NCI-H2171 treated with DMSO at 0.1 percent for 48 hours (cell line): ENCODE measurements at regions not wholly inside any gene's neighbourhood (a gene's known extent, or its start where the extent isn't known, plus 50 kb on each side); places are given as distances from the start of the nearest gene placed in this dataset.
A peak's percentile ranks its signal among the peaks of the same experiment; 100 is the strongest.

ENCODE experiments used
- DNase-seq: peaks from one replicate; lab custom pipeline; 2025; lab: John Stamatoyannopoulos, UW

DNA sequence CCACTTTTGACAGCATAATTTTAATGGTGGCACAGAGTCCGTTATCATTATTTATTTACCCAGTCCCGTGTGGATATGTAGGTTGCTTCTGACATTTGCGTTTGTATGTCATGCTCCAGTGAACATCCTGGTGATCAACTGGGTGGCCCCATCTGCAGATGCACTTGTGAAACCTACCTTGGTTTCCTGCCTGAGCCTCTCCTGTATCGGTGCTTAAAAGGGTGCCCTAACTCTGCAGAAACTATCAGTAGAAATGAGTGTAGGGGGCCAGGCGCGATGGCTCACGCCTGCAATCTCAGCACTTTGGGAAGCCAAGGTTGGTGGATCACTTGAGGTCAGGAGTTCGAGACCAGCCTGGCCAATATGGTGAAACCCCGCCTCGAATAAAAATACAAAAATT, 92.1 kb upstream of the IER5L start:
- DNase-seq, result no peak

DNA sequence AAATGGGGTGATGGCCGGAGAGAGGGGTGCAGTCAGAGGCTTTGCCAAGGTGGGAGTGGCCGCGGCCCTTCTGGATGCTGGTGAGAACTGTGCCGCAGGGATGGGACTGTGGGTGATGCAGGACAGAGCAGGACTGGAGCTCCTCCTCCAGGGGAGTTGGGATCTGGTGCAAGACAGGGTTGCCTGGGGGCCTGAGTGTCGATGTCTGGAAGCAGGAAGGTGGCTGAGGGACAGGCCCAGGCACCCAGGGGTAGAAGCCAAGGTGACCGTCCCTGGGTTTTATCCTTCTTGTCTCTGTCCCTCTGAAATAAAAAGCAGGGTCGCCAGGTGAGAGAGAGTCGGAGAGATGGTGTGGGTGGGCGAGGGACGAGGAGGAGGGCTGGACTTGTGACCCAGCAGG, 89.1 kb upstream of the IER5L start:
- no peak for DNase-seq

DNA sequence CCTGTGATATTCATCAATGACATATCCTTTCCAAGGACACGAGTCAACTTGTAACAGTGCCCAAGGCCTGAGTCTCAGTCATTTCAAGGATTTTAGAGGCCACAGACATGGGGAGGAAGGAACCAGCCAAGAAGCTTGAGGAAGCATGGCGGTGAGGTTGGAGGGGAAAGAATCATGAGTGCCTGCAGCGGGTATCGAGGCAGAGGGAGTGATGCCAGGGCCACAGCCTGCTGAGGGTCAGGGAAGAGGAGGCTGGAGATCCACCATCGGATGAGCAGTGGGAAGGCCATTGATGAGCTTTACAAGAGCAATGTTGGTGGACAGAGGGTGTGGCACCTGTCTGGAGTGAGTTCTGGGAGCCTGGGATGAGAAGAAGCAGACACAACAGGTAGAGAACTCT, 88.5 kb upstream of the IER5L start:
- no peak for DNase-seq

DNA sequence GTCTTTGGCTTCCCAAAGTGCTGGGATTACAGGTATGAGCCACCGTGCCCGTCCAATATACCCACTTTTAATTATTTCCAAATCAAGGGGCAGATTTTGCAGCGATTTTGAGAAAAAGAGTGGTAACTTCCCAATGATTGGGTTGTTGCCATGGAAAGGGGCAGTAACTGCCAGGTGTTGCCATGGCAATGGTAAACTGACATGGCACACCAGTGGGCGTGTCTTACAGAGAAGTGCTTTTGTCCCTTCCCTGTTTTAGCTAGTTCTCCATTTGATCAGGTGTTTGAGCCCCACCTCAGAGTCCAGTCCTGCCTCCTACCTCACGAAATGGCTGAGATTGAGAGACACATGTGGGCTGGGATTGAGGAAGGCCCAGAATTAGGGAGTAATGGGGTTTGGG, 86.3 kb upstream of the IER5L start:
- no peak for DNase-seq

DNA sequence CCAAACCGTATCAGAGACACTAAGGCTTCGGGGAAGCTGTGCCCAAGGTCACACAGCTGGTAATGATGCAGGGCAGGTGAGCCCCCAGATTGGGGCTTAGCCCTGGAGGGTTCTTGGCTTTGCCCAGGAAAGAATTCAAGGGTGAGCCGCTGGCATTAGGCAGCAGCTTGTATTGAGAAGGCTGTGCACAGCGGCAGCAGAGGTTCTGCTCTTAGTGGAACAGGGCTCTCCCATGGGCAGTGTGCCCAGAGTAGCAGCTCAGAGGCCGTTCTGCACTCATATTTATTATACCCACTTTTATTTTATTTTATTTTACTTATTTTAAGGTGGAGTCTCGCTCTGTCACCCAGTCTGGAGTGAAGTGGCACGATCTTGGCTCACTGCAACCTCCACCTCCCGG, 85.8 kb upstream of the IER5L start:
- DNase-seq, result no peak

DNA sequence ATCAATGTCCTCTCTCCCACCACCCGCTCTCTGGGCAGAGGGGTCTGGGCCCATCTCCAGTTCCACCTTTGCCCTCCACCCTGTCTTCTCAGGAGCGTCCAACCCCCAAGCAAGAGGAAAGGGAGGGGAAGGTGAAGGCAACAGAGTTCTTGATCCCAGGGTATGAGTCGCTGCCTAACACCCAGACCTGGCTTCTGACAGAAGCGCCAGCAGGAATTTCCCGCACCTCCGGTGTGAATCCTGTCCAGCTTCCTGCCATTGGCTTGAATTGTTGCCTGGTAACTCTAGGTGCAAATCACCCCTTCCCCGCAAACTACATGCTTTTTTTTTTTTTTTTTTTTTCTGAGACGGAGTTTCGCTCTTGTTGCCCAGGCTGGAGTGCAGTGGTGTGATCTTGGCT, 84.2 kb upstream of the IER5L start:
- DNase-seq, result no peak

DNA sequence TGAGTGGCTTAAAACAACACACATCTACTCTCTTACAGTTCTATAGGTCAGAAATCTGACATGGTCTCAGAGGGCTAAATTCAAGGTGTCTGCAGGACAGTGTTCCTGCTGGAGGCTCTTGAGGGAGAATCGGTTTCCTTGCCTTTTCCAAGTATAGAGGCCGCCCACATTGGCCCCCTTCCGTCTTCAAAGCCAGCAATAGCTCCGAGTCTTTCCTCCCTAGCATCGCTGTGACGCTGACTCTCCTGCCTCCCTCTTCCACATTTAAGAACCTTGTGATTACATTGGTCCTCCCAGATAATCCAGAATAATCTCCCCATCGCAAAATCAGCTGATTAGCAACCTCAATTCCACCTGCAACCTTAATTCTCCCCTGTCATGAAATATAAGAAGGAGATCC, 81.3 kb upstream of the IER5L start:
- no peak for DNase-seq

DNA sequence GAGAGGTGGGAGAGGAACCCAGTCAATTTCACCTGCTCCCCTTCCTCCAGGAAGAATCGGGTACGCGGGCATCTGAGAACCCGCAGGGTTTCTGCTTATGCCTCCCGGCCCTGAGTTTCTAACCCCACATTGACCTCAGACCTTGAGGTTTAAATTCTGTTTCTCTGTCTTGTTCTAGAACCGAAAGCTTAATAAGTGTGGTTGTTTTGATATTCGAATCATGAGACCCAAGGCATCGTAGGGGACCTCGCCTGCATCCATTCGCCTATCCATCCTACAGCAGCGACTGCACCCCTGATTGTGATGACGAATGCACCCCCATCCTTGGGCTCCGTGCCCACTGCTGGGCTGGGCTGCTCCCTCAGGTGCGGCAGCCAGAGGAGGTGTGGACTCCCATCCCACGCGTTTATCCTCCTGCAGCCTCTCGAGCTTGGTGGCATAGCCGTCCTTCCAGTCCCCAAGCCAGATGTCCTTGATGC, 80.8 kb upstream of the IER5L start:
- no peak for DNase-seq

DNA sequence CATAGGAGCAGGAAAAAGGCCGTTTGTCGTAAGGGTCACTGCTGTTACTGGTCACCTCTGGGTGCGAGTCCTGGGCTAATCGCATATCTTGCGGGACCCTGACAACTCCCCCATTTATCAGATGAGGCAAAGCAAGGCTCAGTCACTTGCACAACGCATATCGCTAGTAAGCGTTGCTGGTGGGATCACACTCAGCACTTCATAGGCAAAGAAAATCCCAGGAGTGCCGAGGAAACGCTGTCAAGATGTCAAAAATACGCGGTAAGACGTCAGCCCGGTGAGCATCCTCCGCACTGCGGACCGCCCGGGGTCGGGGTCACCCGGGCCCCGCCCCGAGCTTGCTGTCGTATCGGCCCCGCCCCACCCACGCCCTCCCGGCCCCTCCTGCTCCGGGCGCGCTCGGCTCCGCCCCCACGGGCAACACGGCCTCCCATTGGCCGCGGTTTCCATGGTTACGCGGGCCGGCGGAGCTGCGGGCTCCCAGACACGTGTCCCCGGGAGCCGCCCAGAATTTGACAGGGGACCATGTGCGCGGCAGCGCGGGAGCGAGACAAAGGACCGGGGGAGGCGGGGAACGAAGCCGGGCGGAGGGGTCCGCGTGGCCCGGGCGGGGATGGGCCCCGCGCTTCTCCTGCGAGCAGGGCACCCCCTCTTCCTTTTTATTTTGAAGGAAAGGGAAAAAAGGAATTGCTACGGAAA, 80.2 kb upstream of the IER5L start:
- DNase-seq, result peak; percentile 92

DNA sequence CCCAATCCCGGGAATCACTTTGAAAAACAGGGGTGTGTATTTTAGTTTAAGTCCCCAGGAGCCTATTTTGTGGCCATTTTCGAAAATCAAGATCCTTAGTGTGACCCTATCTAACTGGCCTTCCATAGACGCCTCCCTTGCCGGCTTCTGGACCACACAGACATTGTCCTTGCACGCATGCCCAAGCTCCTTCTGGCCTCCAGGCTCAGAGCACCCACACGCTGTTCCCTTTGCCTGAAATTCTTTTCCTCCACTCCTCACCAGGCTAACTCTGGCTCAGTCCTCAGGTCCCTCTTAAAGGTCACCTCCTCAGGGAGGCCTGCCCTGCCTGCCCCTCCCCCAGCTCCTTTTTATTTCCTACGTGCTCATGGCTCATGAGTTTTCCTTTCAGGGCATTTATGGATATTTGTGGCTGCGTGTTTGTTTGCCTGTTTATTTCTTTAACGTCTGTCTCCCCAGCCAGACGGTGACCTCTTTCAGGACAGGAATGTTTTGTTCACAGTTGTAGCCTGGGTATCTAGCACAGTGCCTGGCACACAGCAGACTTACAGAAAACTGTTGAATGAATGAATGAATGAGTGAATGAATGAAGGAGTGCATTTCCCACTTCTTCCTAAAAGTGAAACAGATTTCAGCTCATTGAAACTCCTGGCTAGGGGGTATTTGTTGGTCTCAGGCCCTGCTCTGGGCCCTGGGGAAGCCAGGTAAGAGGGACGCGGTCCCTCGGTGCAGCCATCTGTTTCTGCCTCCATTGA, 79.1 kb upstream of the IER5L start:
- no peak for DNase-seq

DNA sequence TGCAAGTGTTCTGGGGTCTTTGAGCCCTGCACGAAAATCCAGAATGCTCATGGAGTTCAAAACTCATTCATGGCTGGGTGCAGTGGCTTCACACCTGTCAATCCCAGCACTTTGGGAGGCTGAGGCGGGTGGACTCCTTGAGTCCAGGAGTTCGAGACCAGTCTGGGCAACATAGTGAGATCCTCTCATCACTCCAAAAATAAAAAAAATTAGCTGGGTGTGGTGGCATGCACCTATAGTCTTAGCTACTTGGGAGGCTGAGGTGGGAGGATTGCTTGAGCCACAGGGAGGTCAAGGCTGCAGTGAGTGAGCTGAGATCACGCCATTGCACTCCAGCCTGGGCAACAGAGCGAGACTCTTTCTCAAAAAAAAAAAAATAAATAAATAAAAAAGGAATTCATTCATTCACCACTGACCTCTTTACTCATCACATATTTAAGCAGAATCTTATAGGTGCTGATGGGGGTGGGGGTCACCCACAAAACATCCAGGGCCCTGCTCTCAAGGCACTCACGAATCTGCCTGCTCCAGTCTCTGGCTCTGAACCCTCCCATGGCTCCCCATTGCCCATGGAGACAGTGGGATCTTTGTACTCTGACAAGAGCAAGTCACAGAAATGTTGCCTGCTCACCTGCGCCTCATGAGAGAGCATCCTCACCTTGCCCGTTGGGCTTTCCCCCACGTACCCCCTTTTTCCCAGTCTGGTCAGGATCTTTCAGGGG, 76.7 kb upstream of the IER5L start:
- DNase-seq, result no peak

DNA sequence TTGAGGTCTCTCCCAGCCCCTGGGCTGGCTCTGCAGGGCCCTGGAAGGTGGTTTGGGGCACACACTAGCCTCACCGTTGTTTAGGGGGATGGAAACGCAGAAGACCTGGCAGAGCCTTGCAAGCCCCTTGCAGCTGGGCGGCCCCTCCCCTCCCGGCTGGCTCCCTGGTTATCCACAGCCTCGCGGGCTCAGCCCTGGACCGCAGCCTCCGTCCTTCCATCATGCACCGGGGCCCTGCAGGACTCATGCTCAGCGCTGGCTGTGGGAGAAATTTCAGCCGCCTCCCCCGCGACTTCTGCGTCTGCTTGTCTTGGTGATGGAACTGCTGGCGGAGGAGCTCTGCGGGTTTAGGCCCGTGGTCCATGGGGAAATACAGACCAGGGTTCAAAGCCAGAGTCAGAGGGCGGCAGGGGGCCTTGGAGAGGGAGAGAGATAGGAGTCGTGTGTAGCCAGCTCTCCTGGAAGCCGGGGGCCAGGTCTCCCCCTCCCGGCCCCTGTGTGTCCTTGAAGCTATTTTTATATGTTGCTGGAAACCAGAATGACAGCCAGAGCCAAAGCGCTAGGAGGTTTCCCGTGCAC, 75.8 kb upstream of the IER5L start:
- DNase-seq, result no peak

DNA sequence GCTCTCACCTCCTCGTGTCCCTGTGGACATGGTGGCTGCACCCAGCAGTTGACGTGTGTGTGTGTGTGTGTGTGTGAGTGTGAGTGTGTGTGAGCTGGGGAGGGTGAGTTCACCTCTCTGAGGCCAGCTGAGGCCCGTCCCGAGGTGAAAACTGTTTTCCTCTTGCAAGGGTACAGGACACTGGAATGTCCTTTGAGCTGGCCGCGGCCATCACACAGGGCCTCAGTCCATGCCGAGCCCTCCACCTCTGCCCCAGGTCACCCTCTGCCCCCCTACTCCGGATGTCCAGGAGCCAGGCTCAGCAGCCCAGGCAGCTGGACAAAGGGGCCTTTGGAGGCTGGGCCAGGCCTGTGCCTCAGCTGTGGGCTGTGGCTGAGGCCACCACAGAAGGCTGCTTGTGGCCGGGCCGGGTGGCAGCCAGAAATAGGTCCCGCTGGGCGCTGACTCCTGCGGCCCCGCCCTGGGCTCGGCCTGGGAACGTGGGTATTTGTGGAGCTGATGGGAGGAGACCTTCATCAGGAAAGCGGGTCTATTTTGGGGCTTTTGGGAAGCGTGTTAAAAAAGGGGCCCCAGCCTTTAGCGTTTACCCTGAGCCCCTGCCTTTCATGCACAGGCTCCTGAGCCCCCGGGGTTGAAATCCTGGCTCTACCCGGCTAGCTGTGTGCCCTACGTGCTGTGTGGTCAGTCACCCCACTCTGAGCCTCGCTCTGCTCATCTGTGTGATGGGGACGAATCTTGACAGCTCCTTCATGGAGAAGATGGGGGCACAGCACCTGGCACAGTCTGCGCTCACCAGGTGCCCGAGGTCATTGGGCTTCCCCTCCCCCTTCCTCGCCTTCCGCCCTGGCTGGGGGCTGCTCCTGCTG, 75.1 kb upstream of the IER5L start:
- no peak for DNase-seq

DNA sequence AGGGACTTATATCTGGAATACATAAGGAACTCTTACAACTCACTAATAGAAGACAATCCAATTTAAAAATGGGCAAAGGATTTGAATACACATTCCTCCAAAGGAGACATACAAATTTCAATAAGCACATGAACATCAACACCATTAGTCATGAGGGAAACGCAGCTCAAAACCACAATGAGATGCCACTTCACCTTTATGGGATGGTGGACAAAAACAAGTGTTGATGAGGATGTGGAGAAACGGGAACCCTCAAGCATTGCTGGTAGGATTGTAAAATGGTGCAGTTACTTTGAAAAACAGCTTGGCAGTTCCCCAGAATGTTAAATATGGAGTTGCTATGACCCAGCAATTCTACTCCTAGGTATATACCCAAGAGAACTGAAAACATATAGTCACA, 72.7 kb upstream of the IER5L start:
- no peak for DNase-seq

DNA sequence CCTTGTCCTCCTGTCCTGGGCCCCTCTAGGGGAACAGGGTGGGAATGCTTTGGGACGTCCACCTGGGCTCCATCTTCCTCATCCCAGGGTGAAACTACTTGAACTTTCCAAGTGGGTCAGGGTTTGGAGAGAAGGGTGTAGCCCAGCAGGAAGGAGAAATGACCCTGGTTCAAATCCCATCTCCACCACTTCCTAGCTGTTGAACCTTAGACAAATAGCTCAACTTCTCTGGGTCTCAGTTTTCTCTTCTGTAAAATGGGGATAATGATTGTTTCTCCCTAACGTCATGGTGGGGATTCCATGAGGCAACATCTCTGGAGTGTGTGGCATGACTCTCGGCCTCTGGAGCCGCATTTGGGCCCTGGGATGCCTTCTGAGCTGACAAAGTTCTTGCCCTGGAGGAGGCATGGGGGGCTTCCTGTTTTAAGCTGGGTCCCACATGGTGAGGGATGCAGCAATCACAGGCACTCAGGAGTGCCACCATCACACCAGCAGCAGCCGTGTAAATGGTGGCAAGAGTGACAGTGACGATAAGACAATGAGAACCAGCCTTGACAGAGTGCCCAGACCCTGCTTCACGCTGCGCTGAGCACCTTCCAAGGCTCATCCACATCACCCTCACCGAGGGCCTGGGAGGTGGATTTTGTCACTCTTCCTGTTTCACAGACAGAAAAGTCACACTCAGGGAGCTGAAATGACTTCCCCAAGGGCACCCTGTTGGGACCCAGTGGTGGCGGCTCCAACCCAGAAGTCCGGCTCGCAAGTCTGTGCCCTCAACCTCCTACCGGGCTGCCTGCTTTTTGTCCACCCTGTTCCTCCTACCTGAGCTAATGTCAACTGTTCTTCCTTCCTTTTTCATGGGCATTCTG, 69.5 kb upstream of the IER5L start:
- no peak for DNase-seq

DNA sequence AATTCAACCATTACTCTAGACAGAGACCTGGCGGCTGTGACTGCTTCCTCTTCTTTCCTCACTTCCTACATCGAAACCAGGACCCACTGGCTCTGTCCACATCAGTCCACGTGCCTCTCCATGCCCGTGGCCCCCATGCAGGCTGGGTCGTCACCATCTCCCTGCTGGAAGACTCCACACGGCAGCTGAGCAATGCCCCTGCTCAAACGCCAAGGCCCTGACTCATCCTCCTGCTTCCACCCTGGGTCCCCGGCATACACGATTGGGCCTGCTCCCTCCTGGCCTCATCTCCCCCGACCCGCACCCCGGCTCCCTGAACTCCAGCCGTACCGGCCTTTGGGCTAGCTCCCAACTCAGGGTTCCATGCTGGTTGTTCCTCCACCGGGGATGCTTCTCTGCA, 67.2 kb upstream of the IER5L start:
- no peak for DNase-seq

DNA sequence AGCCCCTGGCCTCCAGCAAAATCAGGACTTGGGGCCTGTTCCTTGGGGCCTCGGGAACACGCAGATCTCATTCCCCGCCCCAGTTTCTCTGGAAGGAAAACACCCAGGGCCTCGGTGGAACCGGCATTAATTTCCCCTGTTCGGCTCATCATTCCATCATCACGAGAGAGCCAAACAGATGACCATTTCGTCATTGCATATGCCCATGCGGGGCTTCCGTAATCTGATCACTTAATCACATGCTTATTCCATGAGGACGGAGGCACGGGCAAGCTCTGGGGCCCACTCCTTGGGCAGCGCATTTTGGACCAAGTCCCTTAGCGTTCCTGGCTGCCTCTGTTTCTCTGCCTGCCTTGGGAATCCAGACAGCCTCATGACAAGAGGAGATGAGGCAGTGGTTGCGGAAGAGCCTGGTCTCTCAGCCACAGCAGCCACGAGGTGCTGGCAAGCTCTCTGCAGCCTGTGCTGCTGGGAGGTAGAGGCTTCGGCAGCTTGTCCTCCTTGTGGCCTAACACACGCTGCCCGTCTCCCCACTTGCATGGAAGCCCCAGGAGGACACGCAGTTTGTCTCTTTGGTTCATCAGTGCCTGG, 65.0 kb upstream of the IER5L start:
- no peak for DNase-seq

DNA sequence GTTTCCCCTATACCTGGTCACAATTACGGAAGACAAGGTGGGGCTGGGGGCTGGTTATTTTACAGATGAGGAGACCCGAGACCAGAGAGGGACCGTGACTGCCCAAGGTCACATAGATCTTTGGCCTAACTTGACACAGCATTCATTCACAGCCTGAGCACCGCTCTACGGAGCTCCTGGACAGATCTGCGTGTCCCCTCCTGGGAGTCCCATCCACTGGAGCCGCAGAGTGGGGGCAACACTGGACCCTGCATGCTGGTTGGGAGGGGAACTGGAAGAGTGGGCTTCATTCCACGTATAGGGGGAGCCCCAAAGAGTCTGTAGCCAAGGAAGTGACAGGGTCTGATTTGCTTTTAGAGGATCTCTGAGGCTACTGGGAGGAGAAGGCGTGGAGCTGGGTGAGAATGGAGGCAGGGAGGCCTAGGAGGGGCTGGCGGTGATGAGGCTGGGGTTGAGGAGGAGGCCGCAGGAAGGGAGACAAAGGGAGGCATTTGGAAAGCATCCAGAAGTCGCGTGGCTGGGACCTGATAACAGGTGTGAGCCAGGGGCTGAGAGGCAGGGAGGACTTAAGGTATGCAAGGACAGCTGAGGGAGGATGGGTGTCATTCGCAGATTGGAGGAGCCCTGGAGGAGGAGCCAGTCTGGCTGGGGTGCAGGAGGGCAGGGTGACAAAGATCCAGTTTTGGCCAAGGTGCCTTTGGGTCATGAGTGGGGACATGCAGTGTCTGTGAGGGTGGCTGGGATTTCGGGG, 64.3 kb upstream of the IER5L start:
- no peak for DNase-seq

DNA sequence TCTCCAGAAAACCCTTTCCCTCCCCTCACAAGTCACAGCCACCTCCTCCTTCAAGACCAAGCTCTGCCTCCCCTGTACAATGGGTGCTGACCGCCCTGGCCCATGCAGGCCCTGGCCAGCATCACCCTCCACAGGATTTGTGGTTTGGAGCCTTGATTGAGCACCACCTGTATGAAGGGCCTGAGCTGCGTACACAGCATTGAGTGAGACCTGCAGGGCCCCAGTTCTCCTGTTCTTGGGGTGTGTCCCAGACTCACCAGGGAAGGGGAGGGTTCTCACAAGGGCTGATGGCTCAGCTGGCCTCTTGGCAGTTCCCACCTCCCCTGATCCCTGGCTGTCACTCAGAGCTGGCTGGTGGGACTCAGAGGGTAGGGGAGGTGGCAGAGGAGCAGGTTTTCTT, 63.7 kb upstream of the IER5L start:
- no peak for DNase-seq
